Suppressor macrophage treated with lipopolysaccharide for 1 hour (primary cell): ENCODE measurements at regions not wholly inside any gene's neighbourhood (a gene's known extent, or its start where the extent isn't known, plus 50 kb on each side); places are given as distances from the start of the nearest gene placed in this dataset.

Source experiments
- DNase-seq, 3 donors: peaks; one replicate each; pipeline ENCODE4 v3.0.0-alpha.2; 2020 to 2022

- no peak for DNase-seq
Measured at GRCh38 chr1:117678246-117678977, 72.6 kb downstream of the TENT5C start.

DNA sequence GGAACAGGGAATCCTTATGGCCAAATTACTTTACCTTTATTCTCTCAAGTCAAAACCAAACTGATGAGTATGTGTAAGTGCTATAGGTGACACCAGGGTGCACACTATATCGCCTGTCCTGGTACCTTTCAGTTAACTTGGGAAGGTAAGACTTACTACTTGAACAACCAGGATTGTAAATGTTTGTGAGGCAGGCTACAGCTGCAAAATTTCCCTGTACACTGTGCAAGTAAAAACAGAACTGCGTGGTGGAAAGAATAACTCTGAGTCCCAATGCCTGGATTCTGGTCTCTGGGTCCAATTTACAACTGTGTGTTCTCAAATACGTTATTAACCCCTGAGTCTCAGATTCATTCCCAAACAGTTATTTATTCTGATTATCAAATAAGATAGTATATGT is 73.5 kb downstream of the TENT5C start:
- no peak for DNase-seq

GRCh38 chr1:117679868-117680267 is 74.0 kb downstream of the TENT5C start:
- DNase-seq = no peak

DNA sequence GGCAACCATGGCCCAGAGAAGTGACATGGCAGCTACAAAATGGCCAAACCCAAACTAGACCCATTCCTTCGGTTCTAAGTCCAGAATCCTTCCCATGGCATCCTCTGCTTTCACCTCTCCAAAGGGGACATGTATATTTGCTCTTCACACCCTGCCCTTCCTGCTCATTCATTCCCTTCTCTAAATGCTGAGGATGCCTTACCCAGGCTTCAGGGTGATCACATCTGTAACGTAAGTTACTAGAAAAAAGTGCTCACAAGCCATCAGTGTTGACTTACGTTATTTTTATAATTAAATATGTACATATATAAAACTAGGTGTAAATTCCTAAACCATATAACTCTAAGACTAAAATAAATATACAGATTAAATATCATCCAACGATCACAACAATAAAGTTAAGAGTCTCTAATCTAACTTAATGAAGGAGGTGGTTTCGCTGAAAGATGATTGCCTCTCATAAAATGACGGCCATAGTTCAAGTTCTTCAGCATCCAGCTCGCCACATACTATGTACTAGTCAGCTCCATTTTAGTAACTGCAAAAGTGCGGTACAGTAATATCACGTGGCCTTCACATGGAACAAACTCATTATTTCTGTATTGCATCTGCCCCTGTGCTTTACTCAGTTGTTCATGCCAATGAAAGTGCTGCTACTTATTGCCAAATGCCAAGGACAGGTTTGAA is 74.6 kb downstream of the TENT5C start:
- DNase-seq = no peak

GRCh38 chr1:117681093-117681900 is 75.4 kb downstream of the TENT5C start:
- DNase-seq = no peak

DNA sequence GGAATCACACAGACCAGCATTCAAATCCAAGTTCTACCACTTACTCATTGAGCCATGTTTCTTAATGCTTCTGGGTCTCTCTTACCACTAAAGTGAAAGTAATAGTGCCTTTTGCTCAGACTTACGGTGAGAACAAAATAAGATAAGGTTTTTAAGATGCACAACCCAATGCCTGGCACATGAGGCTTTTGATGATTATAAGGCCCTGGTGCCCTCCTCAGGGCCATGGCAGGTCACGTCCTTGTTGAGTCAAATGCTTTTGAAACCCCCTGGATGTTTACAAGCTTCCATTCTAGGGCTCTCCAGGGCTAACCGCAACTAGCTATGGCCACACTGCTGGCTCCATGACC is 76.0 kb downstream of the TENT5C start:
- no peak for DNase-seq

- no peak for DNase-seq
Measured at GRCh38 chr1:117682372-117682771, 76.5 kb downstream of the TENT5C start.

DNA sequence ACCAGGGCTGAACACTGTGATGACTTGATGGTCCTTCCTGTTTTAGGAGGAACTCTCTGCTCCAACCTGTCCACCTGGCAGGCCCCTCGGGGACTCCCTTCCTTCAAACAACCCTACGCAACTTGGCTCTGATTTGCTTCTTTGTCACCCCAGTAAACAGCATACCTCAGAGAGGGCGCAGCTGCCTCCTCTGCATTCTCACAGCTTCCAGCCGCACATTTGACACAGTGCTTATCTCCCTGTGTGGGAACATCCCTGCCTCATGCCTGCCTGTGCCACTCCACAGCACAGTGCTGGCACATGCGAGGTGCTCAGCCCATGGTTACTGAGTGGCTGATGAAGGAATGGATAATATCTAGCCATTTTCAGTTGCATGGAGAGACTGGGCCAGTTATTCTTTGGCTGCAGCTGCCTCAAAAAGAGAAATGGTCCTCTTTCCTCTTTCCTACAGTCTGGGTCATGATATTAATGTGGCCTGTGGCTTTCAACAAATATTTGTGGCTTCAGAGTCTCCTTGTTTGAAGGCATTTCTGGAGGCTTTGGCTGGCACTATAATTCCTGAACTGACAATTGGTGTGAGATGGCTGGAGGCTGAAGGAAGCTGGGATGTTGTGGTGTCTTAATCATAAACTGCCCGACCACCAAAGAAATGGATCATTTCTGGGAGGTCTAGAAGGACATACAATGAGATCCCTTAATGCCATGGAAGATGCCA is 77.9 kb downstream of the TENT5C start:
- no peak for DNase-seq

DNA sequence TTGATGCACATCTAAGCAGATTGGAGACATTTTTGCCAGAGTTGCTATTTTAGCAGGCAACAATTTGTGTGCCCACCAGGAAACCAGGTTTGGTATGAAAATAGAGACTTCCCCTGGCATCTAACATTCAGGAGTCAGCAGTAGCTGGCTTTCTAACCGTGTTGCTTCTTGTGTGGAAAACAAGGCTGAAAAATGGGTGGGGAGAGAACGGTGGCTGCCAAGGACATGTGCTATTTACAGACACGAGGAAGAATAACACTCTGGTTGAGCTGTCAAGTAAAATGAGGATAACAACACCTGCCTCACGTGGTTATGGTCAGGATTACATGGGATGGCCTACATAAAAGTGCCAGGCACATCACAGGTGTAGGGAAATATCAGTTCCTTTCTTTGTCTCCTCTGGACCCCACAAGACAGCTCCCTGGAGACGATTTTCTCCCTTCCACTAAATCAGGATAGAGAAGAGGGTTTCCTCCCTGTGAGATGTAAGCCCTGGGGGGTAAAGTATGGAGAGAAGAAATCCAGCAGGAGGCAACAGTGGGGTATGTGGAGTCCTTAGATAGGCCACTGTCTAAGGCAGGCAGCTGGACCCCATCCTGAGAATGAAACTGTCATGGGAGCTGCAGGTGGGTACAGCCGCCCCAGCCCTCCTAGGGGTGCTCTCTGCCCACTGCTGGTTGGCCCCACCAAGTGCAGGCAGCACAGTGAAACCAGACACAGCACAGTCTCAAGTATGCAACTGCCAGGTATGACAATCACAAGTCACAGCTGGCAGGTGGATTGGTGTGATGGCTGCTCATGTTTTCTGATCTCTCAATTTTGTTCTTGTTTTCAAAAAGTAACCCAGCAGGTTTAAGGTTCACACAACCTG is 80.3 kb downstream of the TENT5C start:
- no peak for DNase-seq

DNA sequence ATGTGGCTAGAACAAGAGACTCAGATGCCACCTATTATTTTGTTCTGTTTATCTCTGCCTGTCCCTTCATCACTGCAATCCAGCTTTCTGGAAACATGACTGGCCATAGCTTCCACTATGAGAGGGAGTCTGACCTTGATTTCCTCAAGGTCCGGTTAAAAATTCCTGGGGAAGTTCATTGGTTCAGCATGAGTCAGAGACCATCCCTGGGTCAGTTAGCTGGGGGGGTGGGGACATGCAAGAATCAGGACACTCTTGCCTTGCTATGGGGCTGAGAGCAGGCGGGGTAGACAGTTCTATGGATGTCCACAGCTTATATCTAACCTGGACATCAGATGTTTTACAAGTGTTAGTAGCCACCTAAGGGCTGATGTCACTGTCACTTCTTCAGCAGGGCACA is 81.1 kb downstream of the TENT5C start:
- no peak for DNase-seq

DNA sequence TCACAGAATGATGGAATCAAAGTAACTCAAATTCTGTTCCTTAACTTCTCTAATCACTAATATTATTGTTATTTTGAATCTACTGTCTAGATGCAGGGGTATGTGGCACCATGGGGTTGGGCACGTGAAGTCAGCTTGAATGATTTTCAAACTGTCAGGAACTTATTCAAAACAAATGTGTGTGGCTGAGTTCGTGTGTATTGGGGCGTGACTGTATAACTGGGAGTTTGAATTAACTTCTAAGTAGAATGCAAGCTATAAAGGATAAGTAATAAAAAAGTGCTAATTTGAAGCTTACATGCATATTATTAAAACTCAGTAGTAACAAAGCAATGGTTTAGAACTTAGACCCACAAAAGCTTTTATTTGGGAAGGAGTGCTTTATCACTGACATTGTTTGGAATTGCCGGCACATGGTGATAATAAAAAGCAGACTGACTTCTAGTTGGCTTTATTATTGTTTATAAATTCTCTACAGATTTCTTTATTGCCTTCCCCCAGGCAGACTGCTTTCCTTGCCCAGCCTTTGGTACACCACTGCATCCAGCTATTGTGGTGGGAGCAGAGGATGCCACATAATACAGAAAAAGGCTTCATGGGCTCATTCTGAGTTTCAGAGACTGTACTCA is 84.3 kb downstream of the TENT5C start:
- no peak for DNase-seq

DNA sequence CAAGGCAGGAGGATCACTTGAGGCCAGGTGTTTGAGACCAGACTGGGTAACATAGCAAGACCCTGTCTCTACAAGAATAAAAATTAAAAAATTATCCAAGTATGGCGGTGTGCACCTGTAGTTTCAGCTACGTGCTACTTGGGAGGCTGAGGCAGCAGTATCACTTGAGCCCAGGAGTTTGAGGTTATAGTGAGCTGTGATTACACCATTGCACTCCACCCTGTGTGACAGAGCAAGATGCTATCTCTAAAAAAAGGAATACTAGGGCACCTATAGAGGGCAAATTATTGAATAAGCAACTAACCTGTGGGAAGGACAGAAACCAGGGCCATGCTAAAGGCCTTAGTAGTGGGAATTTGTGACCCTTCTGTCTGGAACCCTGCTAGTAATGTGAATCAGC is 86.1 kb downstream of the TENT5C start:
- no peak for DNase-seq

GRCh38 chr1:117694543-117694942 is 88.7 kb downstream of the TENT5C start:
- no peak for DNase-seq

DNA sequence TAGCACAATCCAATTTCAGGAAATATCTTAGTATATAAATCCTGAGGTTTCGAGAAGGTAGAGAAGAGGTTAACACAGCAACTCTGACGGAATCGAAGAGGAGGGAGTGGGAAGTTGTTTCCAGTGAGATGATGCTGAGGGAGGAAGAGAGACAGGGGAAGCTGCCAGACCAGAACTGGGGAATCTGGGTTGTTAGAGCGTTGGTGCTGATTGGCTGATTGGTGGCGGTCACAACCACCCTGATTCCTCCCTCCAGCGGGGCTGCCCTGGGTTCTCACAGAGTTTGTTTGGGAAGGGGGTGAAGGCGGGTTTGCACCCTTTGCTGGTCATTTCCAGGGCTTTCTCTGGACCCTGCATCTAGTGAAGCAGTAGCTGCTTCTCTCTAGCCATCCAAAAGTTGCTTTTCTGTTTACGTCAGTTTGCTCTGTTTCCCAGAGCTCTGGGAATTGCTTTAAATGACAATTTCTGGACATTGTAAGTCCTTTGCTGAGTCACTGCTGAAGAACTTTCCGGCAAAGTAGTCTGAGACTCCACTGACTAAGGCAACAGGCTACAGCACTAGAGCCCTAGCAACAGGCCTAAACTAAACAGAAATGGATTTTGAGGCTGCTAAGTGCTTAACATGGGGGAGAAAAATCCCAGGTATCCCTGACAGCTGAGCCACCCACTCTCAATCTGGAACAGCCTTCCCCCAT is 90.1 kb downstream of the TENT5C start:
- no peak for DNase-seq

- no peak for DNase-seq
Measured at GRCh38 chr1:117696561-117696960, 90.7 kb downstream of the TENT5C start.

GRCh38 chr1:117697220-117697781 is 91.5 kb downstream of the TENT5C start:
- no peak for DNase-seq

DNA sequence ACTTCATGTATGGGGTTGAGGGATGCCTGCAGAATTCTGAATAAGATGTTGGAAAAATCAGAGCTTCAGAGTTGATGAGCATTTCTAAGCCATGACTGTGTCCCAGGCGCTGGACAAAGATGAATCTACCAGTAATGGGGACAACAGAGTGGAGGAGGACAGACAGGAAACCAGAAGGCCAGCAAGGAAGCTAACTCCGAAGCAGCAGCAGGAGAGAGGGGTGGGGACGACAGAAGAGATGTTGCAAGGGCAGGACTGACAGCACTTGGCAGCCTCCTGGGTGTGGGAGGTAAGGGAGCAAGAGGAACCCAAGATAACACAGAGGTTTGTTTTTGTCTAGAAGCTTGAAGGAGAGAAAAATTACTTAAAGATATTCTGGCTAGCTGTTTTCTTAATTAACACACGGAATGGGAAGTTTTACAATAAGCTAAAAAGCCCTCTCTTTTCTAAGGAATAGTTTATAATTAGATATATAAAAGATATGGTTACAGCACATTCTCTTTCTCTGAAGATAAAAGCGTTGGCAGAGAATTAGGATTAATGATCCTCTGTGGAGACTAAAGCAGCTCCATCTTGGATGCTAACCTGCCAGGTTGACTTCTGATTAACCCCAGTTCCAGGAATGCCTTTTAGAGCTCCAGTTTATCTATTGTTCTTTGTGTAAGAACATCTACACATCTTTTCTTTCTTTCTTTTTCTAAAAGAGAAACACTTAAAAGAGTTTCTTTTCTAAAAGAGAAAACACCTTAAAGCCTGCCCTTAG is 92.7 kb downstream of the TENT5C start:
- no peak for DNase-seq

- DNase-seq = no peak
Measured at GRCh38 chr1:117699953-117700352, 94.1 kb downstream of the TENT5C start.

- no peak for DNase-seq
Measured at GRCh38 chr1:117702654-117703053, 96.8 kb downstream of the TENT5C start.

DNA sequence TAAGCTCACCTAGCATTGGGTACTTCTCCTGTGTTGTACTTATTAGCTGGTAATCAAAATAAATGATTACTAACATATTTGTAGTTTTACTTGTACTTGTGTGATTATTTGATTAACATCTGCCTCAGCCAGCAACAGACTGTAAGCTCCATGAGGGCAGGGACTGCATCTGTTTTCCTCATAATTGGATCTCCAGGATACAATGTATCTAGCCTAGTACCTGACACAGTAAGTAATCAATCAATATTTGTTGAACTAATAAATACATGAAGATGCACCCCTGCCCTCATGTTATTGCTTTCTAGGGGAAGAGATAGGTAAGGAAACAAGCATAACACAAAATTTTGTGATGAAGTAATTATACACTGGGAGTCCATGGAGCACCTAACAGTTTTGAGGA is 101.5 kb downstream of the TENT5C start:
- no peak for DNase-seq
